B cell (primary cell): ENCODE measurements at regions not wholly inside any gene's neighbourhood (a gene's known extent, or its start where the extent isn't known, plus 50 kb on each side); places are given as distances from the start of the nearest gene placed in this dataset.

ENCODE experiments used
- CTCF ChIP-seq: fragments of 200-600 bp; IDR thresholded peaks from one replicate; pipeline ENCODE4 v1.8.0; 2022; ENCODE audit warnings: antibody characterized with exemption, mild to moderate bottlenecking
- EZH2 ChIP-seq: IDR thresholded peaks from 2 replicates; pipeline ENCODE4 v1.6.1; 2012; ENCODE audit warnings: borderline replicate concordance, low read depth, mild to moderate bottlenecking, moderate library complexity, low read length; ENCODE audit not compliant: insufficient read depth, poor library complexity, severe bottlenecking

- no peak for TF ChIP-seq CTCF
- TF ChIP-seq EZH2 = no peak
These were observed 138.2 kb downstream of the UNC5CL start for GRCh38 chr6:40900791-40901190.
